Prostate gland (tissue), 2 donors: ENCODE measurements at regions not wholly inside any gene's neighbourhood (a gene's known extent, or its start where the extent isn't known, plus 50 kb on each side); places are given as distances from the start of the nearest gene placed in this dataset.

Experiments used
- DNase-seq: peaks from one replicate; pipeline ENCODE4 v3.0.0-alpha.2; 2019; ENCODE audit warnings: low spot score
- H3K27ac ChIP-seq, 2 donors: fragments of 200-600 bp; sonication (generic); 2 replicates each; pipeline ENCODE4 v1.5.1; 2017 to 2019
- H3K27me3 ChIP-seq: fragments of 200-600 bp; sonication (generic); replicated peaks from 2 replicates; pipeline ENCODE4 v1.5.1; 2019; ENCODE audit not compliant: insufficient read depth
- H3K36me3 ChIP-seq, 2 donors: fragments of 200-600 bp; sonication (generic); 1 replicate in 1 of 2; 2 replicates in 1 of 2; pipeline versions ENCODE4 v1.5.1 to v1.8.1; 2017 to 2019
- H3K4me1 ChIP-seq: fragments of 200-600 bp; sonication (generic); replicated peaks from 2 replicates; pipeline ENCODE4 v1.5.1; 2019
- H3K4me3 ChIP-seq, 2 donors: fragments of 200-600 bp; sonication (generic); 2 replicates each; pipeline ENCODE4 v1.5.1; 2017 to 2019
- H3K9me3 ChIP-seq: fragments of 200-600 bp; sonication (generic); 2 replicates; pipeline ENCODE4 v1.5.1; 2017
- POLR2A ChIP-seq: fragments of 450-650 bp; IDR thresholded peaks from one replicate; pipeline ENCODE4 v1.6.1; 2016; ENCODE audit warnings: antibody characterized with exemption, mild to moderate bottlenecking
- POLR2AphosphoS5 ChIP-seq: sonication (generic); formaldehyde crosslinking; IDR thresholded peaks from one replicate; pipeline ENCODE4 v1.6.1; 2017; ENCODE audit warnings: antibody characterized with exemption
- WGBS: methylation state at CpG from one replicate; pipeline ENCODE4 v1.1.5; 2018; 5-methylcytosine and 5-hydroxymethylcytosine counted together
- intact Hi-C: fragments of 100-400 bp; cut with DNase I; formaldehyde crosslinking; loops from one replicate; pipeline ENCODE4 v1.14.2; 2022
- TF ChIP-seq, protein P1 (sequence below), 4 experiments: fragments of 200-600 bp in 2 of 4; fragments of 450-650 bp in 2 of 4; sonication (generic) in 2 of 4; IDR thresholded peaks; 1 replicate in 3 of 4; 2 replicates in 1 of 4; pipeline ENCODE4 v1.5.1; 2016 to 2019; ENCODE audit warnings: antibody characterized with exemption in 4 of 4, mild to moderate bottlenecking in 2 of 4, moderate library complexity in 2 of 4

GRCh38 chr5:73357576-73357975 is 91.0 kb downstream of the FOXD1 start:
- DNase-seq, result no peak
- 47% methylated on average over 3 of the region's 3 CpGs for whole genome bisulfite sequencing
- Histone ChIP-seq H3K27me3 (peaks cover 2% of the 10 kb centered on the region), H3K9me3 (no peaks in the 10 kb centered on the region), H3K4me1 (no peaks in the 10 kb centered on the region), H3K27ac (no peak overlapping the region), H3K36me3 (no peaks in the 10 kb centered on the region), H3K4me3 (no peak overlapping the region)
- intact Hi-C loops, result no loop called here
- TF ChIP-seq, protein P1, sequence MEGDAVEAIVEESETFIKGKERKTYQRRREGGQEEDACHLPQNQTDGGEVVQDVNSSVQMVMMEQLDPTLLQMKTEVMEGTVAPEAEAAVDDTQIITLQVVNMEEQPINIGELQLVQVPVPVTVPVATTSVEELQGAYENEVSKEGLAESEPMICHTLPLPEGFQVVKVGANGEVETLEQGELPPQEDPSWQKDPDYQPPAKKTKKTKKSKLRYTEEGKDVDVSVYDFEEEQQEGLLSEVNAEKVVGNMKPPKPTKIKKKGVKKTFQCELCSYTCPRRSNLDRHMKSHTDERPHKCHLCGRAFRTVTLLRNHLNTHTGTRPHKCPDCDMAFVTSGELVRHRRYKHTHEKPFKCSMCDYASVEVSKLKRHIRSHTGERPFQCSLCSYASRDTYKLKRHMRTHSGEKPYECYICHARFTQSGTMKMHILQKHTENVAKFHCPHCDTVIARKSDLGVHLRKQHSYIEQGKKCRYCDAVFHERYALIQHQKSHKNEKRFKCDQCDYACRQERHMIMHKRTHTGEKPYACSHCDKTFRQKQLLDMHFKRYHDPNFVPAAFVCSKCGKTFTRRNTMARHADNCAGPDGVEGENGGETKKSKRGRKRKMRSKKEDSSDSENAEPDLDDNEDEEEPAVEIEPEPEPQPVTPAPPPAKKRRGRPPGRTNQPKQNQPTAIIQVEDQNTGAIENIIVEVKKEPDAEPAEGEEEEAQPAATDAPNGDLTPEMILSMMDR (IDR thresholded peaks at IDR 0.05), result no peak
- TF ChIP-seq POLR2AphosphoS5, result no peak
- TF ChIP-seq POLR2A, result no peak

DNA sequence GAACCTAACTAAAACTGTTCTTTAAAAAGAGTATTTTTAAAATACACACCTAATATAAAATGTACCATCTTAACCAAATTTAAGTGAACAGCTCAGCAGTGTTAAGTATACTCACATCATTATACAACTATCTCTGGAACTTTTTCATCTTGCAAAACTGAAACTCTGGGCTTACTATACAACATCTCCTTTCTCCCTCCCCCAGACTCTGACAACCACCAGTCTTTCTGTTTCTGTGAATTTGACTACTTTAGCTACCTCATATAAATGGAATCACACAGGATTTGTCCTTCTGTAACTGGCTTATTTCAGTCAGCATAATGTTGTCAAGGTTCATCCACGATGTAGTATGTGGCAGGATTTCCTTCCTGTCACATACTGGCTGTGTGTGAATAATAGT is 93.5 kb downstream of the FOXD1 start:
- Histone ChIP-seq H3K27ac (no peak overlapping the region), H3K4me1 (no peaks in the 10 kb centered on the region), H3K4me3 (no peak overlapping the region), H3K36me3 (no peaks in the 10 kb centered on the region), H3K27me3 (no peaks in the 10 kb centered on the region), H3K9me3 (no peaks in the 10 kb centered on the region)
- intact Hi-C loops, result no loop called here
- WGBS, result 53% methylated on average over 1 of the region's 1 CpG
- no peak for DNase-seq
- TF ChIP-seq POLR2A, result no peak
- no peak for TF ChIP-seq POLR2AphosphoS5
- TF ChIP-seq, protein P1 (IDR thresholded peaks at IDR 0.05), result no peak

DNA sequence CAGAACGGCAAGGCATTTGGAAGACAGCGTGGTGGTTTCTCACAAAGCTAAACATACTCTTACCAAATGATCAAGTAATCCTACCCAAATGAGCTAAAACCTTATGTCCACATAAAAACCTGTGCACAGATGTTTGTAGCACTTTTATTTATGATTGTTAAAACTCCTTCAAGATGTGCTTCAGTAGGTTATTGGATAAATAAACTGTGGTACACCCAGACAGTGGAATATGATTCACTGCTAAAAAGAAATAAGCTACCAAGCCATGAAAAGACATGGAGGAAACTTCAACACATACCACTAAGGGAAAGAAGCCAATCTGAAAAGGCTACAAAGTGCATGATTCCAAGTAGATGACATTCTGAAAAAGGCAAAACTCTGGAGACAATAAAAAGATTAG is 94.2 kb downstream of the FOXD1 start:
- Histone ChIP-seq H3K27ac (no peak overlapping the region), H3K4me3 (no peak overlapping the region), H3K9me3 (no peaks in the 10 kb centered on the region), H3K27me3 (no peaks in the 10 kb centered on the region), H3K4me1 (no peaks in the 10 kb centered on the region), H3K36me3 (no peaks in the 10 kb centered on the region)
- TF ChIP-seq POLR2AphosphoS5 (no peak), POLR2A (no peak)
- TF ChIP-seq, protein P1 (IDR thresholded peaks at IDR 0.05), result no peak
- no peak for DNase-seq
- intact Hi-C loops, result no loop called here
- WGBS, result 58% methylated on average over 2 of the region's 2 CpGs

- TF ChIP-seq, protein P1 (IDR thresholded peaks at IDR 0.05), result no peak
- TF ChIP-seq POLR2A, result no peak
- TF ChIP-seq POLR2AphosphoS5, result no peak
- intact Hi-C loops, result no loop called here
Measured at GRCh38 chr5:73352649-73353230, 95.8 kb downstream of the FOXD1 start.

GRCh38 chr5:73352243-73352642 is 96.3 kb downstream of the FOXD1 start:
- WGBS, result 75% methylated on average over 1 of the region's 1 CpG
- intact Hi-C loops, result no loop called here

More at GRCh38 chr5:73352649-73353230, 95.8 kb downstream of the FOXD1 start:
- H3K27ac ChIP-seq, result no peak overlapping the region
- H3K4me1 ChIP-seq, result no peaks in the 10 kb centered on the region
- H3K27me3 ChIP-seq, result no peaks in the 10 kb centered on the region
- no peaks in the 10 kb centered on the region for H3K9me3 ChIP-seq
- DNase-seq, result no peak
- no peak overlapping the region for H3K4me3 ChIP-seq
- no peaks in the 10 kb centered on the region for H3K36me3 ChIP-seq

More at GRCh38 chr5:73352243-73352642, 96.3 kb downstream of the FOXD1 start:
- no peaks in the 10 kb centered on the region for H3K36me3 ChIP-seq
- TF ChIP-seq POLR2AphosphoS5, result no peak
- TF ChIP-seq, protein P1 (IDR thresholded peaks at IDR 0.05), result no peak
- TF ChIP-seq POLR2A, result no peak
- no peaks in the 10 kb centered on the region for H3K9me3 ChIP-seq
- H3K27me3 ChIP-seq, result no peaks in the 10 kb centered on the region
- H3K4me1 ChIP-seq, result no peaks in the 10 kb centered on the region
- H3K4me3 ChIP-seq, result no peak overlapping the region
- no peak overlapping the region for H3K27ac ChIP-seq
- DNase-seq, result no peak
